BJ (cell line): ENCODE measurements at regions not wholly inside any gene's neighbourhood (a gene's known extent, or its start where the extent isn't known, plus 50 kb on each side); places are given as distances from the start of the nearest gene placed in this dataset.

Experiments used
- CTCF ChIA-PET: fragments of 350-600 bp; formaldehyde crosslinking; extraction: SDS; loops from one replicate; lab custom pipeline; 2021; ENCODE audit warnings: antibody characterized with exemption, inconsistent platforms; lab: Yijun Ruan, JAX
- POLR2A ChIA-PET: fragments of 300-600 bp; sonication (Branson Sonifier 250); formaldehyde crosslinking; extraction: SDS; loops from one replicate; lab custom pipeline; 2021; ENCODE audit warnings: antibody characterized with exemption; lab: Charles Lee
- DNase-seq: peaks from one replicate; pipeline ENCODE4 v3.0.0-alpha.2; 2011; ENCODE audit warnings: low read depth
- H3K27me3 ChIP-seq: 2 replicates; pipeline ENCODE4 v1.6.0; 2011; ENCODE audit warnings: low read length; ENCODE audit not compliant: control insufficient read depth, insufficient read depth
- H3K36me3 ChIP-seq: 2 replicates; pipeline ENCODE4 v1.5.1; 2011; ENCODE audit warnings: low read length; ENCODE audit not compliant: control insufficient read depth, insufficient read depth
- H3K4me3 ChIP-seq: 2 replicates; pipeline ENCODE4 v1.5.1; 2011; ENCODE audit warnings: low read depth, mild to moderate bottlenecking, control low read depth, low read length
- CTCF ChIP-seq: IDR thresholded peaks from 2 replicates; pipeline ENCODE4 v1.5.1; 2011; ENCODE audit warnings: low read depth, mild to moderate bottlenecking, control low read depth, inconsistent platforms, low read length, moderate library complexity; ENCODE audit not compliant: insufficient read depth

DNA sequence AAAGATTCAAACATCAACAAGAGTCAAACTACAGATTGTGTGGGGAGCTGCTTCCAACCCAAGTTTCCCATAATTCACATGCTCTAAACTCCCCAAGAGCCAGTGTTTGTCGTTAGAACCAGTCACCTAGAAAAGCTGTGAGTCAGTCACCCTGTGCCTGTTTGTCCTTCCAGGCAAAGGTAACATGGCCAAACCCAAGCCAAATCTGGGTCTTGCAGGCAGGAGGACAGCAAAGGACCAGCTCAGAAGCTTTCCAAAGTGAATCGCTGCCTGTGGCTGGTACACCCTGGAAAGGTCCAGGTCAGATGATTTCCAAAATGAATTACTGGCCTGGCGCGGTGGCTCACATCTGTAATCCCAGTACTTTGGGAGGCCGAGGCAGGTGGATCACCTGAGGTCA is 251.5 kb downstream of the FAM43A start:
- H3K4me3 ChIP-seq: no peak overlapping the region
- no peak for TF ChIP-seq CTCF
- ChIA-PET POLR2A (no interaction called here), CTCF (no interaction called here)
- H3K27me3 ChIP-seq: peaks cover 2% of the 10 kb centered on the region; the same call in 1 of the 2 replicates
- DNase-seq: no peak
- no peaks in the 10 kb centered on the region for H3K36me3 ChIP-seq

DNA sequence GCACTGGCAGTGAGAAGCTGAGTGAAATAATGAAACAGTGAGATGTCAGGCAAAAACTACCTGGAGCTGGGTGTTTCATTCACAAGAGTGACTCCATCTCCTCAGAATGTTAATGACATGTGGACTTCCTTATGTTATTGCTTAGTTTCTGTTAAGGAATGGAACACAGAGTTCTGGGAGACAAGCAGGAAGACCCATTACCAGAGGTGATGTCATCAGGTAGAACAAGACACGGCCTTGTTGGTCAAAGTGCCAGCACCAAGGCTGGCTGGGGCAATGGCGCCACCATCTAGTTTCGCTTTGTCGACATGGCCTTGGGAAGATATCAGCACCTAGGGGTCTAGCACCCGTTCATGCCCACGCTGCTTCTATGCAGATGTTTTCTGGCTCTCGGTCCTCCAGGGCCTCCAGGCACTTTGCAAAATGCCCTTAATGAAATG is 252.2 kb downstream of the FAM43A start:
- POLR2A ChIA-PET: interaction anchor here (0.7 kb wide), 1 partner anchor 163 kb away, joined by 3 read pairs; no protein-coding TSS in a partner anchor
- peaks cover 2% of the 10 kb centered on the region; the same call in 1 of the 2 replicates for H3K27me3 ChIP-seq

DNA sequence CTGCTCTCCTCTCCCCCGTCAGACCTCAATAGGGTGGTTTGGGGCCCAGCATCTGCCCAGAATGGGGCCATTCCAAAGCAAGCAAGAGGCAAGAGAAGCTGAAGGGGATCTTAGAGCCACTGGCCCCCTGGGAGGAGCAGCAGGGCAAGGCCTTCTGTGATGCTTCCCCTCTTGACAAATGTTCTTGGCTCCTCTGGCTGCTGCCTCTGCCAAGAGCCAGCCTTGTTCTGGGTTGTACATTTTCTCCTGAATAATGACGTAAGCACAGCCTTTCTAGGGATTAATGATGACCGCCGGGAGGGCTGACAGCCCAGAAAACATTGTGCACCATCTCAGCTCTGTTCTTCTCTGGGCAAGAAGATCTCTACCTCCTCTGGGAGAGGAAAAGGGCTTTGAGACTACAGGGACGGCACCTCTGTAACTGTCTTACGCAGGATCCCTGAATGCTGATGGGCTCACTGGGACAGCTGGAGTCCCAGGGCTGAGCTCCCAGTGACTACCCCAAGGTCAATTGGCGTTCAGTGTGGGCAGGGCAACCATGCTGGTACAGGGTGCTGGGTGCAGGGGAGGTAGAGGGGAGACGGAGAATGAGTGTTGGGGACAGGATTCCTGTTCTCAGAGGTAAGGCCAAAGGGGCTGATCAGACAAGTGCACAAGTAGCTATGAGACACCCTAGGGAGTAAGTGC is 253.3 kb downstream of the FAM43A start:
- TF ChIP-seq CTCF: no peak
- no peak overlapping the region for H3K4me3 ChIP-seq
- ChIA-PET CTCF (interaction anchor here (1.0 kb wide), 1 partner anchor 29 kb away, joined by 4 read pairs; no protein-coding TSS in a partner anchor), POLR2A (no interaction called here)
- H3K36me3 ChIP-seq: no peaks in the 10 kb centered on the region
- H3K27me3 ChIP-seq: peaks cover 2% of the 10 kb centered on the region
- DNase-seq: no peak

More for the DNA sequence above, 252.2 kb downstream of the FAM43A start:
- CTCF ChIA-PET: no interaction called here
- no peak overlapping the region for H3K4me3 ChIP-seq
- TF ChIP-seq CTCF: no peak
- H3K36me3 ChIP-seq: no peaks in the 10 kb centered on the region
- DNase-seq: no peak

GRCh38 chr3:194939532-194939909 is 253.8 kb downstream of the FAM43A start:
- POLR2A ChIA-PET: no interaction called here
- H3K36me3 ChIP-seq: no peaks in the 10 kb centered on the region
- H3K27me3 ChIP-seq: peaks cover 2% of the 10 kb centered on the region
- CTCF ChIA-PET: interaction anchor here (1.0 kb wide), 1 partner anchor 28 kb away, joined by 4 read pairs; no protein-coding TSS in a partner anchor
- TF ChIP-seq CTCF: no peak
- DNase-seq: no peak
- no peak overlapping the region for H3K4me3 ChIP-seq

- DNase-seq: no peak
- TF ChIP-seq CTCF: no peak
- ChIA-PET CTCF (no interaction called here), POLR2A (no interaction called here)
- no peak overlapping the region for H3K4me3 ChIP-seq
- no peaks in the 10 kb centered on the region for H3K36me3 ChIP-seq
- H3K27me3 ChIP-seq: peaks cover 2% of the 10 kb centered on the region
Measured at GRCh38 chr3:194939949-194940770, 254.5 kb downstream of the FAM43A start.
